ENCODE measurements at regions not wholly inside any gene's neighbourhood (a gene's known extent, or its start where the extent isn't known, plus 50 kb on each side); places are given as distances from the start of the nearest gene placed in this dataset.

DNA sequence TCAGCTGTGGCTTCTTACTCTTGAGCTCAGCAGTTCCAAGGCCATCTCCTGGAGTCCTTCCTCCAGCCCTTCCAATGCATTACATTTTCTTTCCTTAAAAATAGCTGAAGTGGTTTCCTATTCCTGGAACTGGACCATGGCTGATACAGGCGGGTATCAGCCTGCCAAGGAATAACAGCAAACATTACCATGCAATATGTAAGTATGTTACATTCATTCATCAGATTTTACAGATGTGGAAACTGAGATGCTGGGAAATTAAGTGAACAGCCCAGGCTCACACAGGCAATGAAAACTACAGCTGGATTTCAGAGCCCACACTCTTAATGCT is 100.4 kb downstream of the NRN1 start:
- TF ChIP-seq, protein P1, sequence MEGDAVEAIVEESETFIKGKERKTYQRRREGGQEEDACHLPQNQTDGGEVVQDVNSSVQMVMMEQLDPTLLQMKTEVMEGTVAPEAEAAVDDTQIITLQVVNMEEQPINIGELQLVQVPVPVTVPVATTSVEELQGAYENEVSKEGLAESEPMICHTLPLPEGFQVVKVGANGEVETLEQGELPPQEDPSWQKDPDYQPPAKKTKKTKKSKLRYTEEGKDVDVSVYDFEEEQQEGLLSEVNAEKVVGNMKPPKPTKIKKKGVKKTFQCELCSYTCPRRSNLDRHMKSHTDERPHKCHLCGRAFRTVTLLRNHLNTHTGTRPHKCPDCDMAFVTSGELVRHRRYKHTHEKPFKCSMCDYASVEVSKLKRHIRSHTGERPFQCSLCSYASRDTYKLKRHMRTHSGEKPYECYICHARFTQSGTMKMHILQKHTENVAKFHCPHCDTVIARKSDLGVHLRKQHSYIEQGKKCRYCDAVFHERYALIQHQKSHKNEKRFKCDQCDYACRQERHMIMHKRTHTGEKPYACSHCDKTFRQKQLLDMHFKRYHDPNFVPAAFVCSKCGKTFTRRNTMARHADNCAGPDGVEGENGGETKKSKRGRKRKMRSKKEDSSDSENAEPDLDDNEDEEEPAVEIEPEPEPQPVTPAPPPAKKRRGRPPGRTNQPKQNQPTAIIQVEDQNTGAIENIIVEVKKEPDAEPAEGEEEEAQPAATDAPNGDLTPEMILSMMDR (IDR thresholded peaks at IDR 0.05) = no peak
- TF ChIP-seq, protein P2, sequence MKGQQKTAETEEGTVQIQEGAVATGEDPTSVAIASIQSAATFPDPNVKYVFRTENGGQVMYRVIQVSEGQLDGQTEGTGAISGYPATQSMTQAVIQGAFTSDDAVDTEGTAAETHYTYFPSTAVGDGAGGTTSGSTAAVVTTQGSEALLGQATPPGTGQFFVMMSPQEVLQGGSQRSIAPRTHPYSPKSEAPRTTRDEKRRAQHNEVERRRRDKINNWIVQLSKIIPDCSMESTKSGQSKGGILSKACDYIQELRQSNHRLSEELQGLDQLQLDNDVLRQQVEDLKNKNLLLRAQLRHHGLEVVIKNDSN (IDR thresholded peaks at IDR 0.05; ENCODE audit: borderline replicate concordance, low read depth) = no peak
- TF ChIP-seq YY1 (IDR thresholded peaks at IDR 0.05; ENCODE audit: low read depth) = no peak
- no peak for TF ChIP-seq MXI1 (IDR thresholded peaks at IDR 0.05; ENCODE audit: low read depth, low read length)
- TF ChIP-seq POLR2AphosphoS5 (IDR thresholded peaks at IDR 0.05; ENCODE audit: low read depth, low read length) = no peak
- TF ChIP-seq RAD21 (IDR thresholded peaks at IDR 0.05; ENCODE audit: low read length) = no peak
- TF ChIP-seq TAF1 (IDR thresholded peaks at IDR 0.05; ENCODE audit: borderline replicate concordance, low read depth, low read length) = no peak
- TF ChIP-seq ELF1 (IDR thresholded peaks at IDR 0.05) = no peak

All from SK-N-SH (cell line).